Cardiac fibroblast (primary cell): ENCODE measurements at regions not wholly inside any gene's neighbourhood (a gene's known extent, or its start where the extent isn't known, plus 50 kb on each side); places are given as distances from the start of the nearest gene placed in this dataset.
"Not testable (repeated sequence)": the region's sequence is repeated elsewhere in the genome, so short reads cannot be mapped to it uniquely, and the experiment has no call there.

Source experiments
- DNase-seq, 2 donors: peaks; one replicate each; pipeline versions ENCODE4 v3.0.0 to v3.0.0-alpha.2; 2010; ENCODE audit warnings: low read depth in 2 of 2
- H3K4me3 ChIP-seq, 2 donors: replicated peaks in 1 of 2; 1 replicate in 1 of 2; 2 replicates in 1 of 2; pipeline ENCODE4 v1.5.1; 2011; ENCODE audit warnings: low read depth in 2 of 2, low read length in 2 of 2, mild to moderate bottlenecking in 2 of 2, moderate library complexity in 1 of 2
- TF ChIP-seq, protein P1 (sequence below): IDR thresholded peaks from one replicate; pipeline ENCODE4 v1.5.1; 2011; ENCODE audit warnings: low read depth, mild to moderate bottlenecking, low read length, inconsistent platforms

DNA sequence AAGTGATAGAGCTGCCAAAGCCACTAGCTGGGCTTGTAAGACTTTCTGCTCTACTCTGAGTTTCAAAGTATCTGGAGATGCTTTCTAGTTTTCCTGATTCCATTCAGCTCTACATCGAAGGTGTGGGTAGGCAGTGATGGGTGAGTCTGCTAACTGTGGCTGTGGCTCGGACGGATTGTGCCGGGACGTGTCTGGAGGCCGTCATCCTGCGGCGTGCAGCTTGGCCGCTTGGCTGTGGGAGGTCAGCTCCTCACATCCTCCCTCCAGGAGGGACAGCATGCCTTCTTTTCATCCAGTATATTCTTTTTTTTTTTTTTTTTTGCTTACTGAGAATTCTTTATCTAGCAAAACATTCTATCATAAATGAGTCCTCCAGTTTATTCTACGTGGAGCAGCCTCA, 77.9 kb upstream of the AADAT start:
- no peak overlapping the region for H3K4me3 ChIP-seq
- TF ChIP-seq, protein P1, sequence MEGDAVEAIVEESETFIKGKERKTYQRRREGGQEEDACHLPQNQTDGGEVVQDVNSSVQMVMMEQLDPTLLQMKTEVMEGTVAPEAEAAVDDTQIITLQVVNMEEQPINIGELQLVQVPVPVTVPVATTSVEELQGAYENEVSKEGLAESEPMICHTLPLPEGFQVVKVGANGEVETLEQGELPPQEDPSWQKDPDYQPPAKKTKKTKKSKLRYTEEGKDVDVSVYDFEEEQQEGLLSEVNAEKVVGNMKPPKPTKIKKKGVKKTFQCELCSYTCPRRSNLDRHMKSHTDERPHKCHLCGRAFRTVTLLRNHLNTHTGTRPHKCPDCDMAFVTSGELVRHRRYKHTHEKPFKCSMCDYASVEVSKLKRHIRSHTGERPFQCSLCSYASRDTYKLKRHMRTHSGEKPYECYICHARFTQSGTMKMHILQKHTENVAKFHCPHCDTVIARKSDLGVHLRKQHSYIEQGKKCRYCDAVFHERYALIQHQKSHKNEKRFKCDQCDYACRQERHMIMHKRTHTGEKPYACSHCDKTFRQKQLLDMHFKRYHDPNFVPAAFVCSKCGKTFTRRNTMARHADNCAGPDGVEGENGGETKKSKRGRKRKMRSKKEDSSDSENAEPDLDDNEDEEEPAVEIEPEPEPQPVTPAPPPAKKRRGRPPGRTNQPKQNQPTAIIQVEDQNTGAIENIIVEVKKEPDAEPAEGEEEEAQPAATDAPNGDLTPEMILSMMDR: no peak
- DNase-seq: no peak

DNA sequence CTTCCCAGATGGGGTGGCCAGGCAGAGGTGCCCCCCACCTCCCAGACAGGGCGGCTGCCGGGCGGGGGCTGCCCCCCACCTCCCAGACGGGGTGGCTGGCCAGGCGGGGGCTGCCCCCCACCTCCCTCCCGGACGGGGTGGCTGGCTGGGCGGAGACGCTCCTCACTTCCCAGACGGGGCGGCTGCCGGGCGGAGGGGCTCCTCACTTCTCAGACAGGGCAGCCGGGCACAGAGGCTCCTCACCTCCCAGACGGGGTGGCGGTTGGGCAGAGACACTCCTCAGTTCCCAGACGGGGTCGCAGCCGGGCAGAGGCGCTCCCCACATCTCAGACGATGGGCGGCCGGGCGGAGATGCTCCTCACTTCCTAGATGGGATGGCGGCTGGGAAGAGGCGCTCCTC, 76.4 kb upstream of the AADAT start:
- H3K4me3 ChIP-seq, DNase-seq: not testable (repeated sequence)

DNA sequence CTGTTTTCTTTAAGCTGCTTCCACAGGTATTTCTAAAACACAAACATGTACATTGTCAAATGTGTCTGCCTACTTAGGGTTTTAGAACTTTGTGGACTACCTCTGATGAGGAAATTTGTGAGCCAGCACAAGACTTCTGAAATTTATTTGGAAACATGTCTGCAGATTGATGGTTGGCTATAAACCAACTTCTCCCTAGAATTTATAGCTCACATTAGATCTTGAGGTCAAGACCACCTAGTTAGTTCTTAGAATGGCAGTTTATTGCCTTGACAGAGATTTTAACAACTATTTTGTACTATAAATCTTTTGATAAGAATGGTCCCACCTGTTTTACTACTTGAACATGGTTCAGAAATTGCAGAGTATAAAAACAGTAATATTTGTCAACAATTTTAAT, 72.7 kb upstream of the AADAT start:
- no peak for DNase-seq
- no peak overlapping the region for H3K4me3 ChIP-seq
- TF ChIP-seq, protein P1: no peak

DNA sequence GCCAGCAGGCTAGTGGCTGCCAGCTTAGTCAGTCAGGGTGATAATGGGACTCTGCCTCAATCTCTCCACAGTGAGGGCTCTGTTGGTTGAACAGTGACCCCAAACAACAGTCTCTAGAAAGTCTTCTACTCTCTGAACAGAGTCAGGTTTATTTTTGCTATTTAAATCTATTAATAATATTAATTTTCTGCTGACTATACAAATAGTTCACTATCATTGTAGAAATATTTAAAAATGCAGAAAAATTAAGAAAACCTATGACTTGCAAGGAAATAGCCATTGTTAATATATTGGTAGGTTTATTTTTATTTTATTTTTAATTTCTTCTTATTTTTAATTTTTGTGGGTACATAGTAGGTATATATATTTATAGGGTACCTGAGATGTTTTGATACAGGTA, 67.9 kb upstream of the AADAT start:
- H3K4me3 ChIP-seq: no peak overlapping the region
- DNase-seq: no peak
- TF ChIP-seq, protein P1: no peak

DNA sequence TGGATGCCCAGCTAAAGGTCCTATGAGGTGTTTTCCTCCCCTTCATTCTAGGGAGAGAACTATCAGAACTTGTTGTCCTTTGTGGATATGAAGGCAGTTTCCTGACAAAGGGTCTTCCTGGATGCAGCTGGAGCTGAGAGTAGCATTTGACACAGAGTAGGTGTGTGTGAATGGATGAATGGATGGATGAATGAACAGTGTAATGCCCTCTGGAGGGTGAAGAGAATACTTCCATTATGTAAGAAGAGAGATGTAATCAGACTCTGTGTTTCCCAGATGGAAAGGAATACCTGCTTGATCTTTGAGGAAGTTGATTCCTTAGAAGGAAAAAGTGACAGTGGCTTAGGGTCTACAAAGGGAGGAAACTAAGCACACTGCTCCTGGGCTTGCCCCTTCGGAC, 55.4 kb upstream of the AADAT start:
- DNase-seq: no peak
- TF ChIP-seq, protein P1: no peak
- H3K4me3 ChIP-seq: no peak overlapping the region

DNA sequence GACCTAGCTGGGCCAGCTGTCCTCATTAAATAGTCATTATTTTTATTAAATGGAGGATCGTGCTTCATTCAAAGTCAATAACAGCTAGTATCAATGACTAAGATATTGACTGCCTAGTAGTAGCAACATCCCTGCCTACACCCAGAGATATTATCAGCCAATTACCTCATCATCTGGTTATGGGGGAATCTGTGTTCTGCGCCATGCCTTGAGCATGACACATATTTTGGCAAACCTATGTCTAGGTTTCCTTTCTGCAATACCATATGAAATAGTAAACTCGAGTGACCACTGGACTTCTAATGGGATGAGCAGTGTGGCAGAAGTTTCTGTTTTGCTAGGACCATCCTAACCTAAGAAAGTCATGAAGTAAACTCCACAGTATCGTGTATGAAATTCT, 50.0 kb upstream of the AADAT start:
- peak; percentile 1 to 67 for DNase-seq
- TF ChIP-seq, protein P1: no peak
- no peak overlapping the region for H3K4me3 ChIP-seq
